ENCODE measurements at regions not wholly inside any gene's neighbourhood (a gene's known extent, or its start where the extent isn't known, plus 50 kb on each side); places are given as distances from the start of the nearest gene placed in this dataset.

DNA sequence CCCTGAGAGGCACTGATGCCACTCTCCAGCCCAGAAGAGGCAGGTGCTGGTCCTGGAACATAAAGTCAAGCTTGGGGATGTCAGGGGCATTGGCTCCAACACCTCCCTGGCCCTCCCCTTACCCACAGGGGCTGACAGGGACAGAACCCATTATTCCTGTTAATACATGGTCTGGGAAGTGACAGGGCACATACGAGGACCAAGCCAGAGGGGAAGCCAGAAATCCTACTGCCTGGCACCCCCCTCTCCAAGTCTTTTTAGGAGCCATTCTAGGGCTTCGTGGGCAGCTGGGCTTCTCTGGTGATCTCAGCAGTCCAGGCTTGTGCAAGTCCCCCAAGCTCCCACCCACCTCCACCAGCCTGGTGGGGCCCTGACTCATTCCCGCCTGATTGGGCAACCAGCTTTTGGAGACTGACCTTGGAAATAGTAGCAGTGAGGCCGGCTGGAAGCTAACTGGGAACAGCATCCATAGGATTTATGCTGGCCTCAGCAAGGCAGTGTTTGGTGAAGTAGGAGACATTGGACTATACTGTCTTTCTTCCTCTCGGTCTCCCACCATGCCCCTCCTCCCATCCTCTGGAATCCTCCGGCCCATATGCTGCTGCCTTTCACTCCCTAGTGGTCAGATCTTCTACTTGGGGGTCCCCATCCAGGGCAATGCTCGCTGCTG lies 86.4 kb upstream of the HK2 start:
- Mint-ChIP-seq H3K9me3 (no peaks in the 10 kb centered on the region), H3K4me3 (no peak overlapping the region), H3K27ac (no peak overlapping the region), H3K4me1 (ENCODE audit: low read depth) (no peaks in the 10 kb centered on the region), H3K27me3 (peaks cover 6% of the 10 kb centered on the region), H3K36me3 (ENCODE audit: low read depth) (no peaks in the 10 kb centered on the region)

GRCh38 chr2:74748665-74749064 lies 85.3 kb upstream of the HK2 start:
- Mint-ChIP-seq H3K9me3 (no peaks in the 10 kb centered on the region), H3K4me3 (no peak overlapping the region), H3K27me3 (peaks cover 4% of the 10 kb centered on the region)

GRCh38 chr2:74749432-74749831 lies 84.5 kb upstream of the HK2 start:
- H3K4me1 Mint-ChIP-seq (ENCODE audit: low read depth) = no peaks in the 10 kb centered on the region
- H3K27me3 Mint-ChIP-seq = peaks cover 4% of the 10 kb centered on the region
- H3K27ac Mint-ChIP-seq = no peak overlapping the region
- H3K4me3 Mint-ChIP-seq = no peak overlapping the region
- no peaks in the 10 kb centered on the region for H3K36me3 Mint-ChIP-seq (ENCODE audit: low read depth)
- H3K9me3 Mint-ChIP-seq = no peaks in the 10 kb centered on the region

More at GRCh38 chr2:74748665-74749064, 85.3 kb upstream of the HK2 start:
- H3K27ac Mint-ChIP-seq = no peak overlapping the region
- H3K4me1 Mint-ChIP-seq (ENCODE audit: low read depth) = no peaks in the 10 kb centered on the region
- H3K36me3 Mint-ChIP-seq (ENCODE audit: low read depth) = no peaks in the 10 kb centered on the region

DNA sequence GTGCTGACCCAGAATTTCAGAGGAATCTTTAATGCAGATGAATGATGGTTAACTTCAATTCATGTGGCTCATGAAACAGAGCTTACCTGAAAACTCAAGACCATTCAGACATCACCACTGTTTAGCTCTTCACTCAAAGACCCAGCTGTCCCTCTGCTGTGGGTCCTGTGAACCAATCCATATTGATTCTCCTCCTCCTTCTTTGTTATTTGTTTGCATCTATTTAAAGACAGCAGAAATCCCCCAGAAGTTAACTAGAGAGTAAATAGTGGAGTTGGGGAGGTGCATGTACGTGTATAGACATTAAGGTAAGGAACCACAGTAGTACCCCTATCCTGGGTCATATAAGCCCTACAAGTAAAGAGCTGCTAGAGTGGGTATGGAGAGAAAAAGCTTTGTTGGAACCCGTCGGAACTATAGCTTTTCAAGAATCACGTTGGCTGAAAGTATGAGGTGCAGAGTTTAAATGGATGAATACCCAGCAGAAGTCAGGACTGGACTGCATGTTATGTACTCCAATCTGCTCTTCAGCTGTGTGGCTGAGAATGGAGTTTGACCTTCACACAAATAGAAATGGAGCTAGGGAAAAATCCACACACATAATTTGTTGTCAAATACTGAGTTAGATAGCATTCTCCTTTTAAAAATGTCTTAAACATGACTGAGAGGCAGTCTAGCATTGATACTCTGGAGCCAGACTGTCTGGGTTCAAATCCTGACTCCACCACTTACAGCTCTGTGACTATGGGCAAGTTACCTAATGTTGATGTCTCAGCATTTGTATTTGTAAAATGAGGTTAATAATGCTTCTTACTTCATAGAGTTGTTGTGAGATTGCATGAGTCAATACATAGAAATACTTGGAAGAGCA lies 81.7 kb upstream of the HK2 start:
- Mint-ChIP-seq H3K27ac (no peak overlapping the region), H3K4me3 (no peak overlapping the region), H3K4me1 (ENCODE audit: low read depth) (peaks cover 3% of the 10 kb centered on the region), H3K9me3 (peaks cover 5% of the 10 kb centered on the region), H3K36me3 (ENCODE audit: low read depth) (peaks cover 5% of the 10 kb centered on the region), H3K27me3 (peaks cover 7% of the 10 kb centered on the region)

DNA sequence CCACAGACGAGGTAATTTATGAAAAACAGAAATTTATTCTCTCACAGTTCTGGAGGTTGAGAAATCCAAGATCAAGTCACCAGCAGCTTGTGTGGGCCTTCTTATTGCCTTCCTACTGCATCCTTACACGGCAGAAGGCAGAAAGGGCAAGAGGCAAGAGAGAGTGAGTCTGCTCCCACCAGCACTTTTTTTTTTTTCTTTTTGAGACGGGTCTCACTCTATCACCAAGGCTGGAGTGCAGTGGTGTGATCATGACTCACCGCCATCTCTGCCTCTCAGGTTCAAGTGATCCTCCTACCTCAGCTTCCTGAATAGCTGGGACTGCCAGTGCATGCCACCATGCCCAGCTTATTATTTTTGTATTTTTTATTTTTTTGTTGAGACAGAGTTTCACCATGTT lies 78.5 kb upstream of the HK2 start:
- Mint-ChIP-seq H3K4me1 (ENCODE audit: low read depth) (peaks cover 3% of the 10 kb centered on the region), H3K36me3 (ENCODE audit: low read depth) (peaks cover 5% of the 10 kb centered on the region), H3K4me3 (no peak overlapping the region), H3K9me3 (peaks cover 5% of the 10 kb centered on the region), H3K27ac (no peak overlapping the region), H3K27me3 (peaks cover 7% of the 10 kb centered on the region)

DNA sequence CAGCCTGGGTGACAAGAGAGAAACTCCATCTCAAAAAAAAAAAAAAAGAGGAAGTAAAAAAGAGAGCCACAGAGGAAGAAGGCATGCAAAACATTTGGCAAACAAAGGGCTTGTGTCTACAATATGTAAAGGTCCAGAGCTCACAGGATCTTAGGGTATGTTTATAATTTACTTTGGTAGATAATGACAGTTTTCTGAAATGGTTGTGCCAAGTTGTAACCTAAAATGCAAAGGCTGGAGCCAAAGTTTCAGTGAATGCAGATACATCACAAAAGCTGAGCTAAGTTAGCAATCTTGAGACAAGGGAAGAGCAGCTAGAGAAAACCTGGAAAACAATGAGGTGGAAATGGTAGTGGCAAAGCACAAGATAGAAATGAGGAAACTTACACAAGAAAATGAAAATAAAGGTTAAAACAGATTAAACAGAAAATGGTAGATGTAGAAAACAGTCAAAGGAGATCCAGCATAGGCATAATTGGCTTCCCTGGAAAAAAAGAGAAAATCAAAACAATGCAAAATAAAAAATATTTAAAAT lies 77.5 kb upstream of the HK2 start:
- no peak overlapping the region for H3K4me3 Mint-ChIP-seq
- H3K27me3 Mint-ChIP-seq = peaks cover 7% of the 10 kb centered on the region
- peaks cover 5% of the 10 kb centered on the region for H3K9me3 Mint-ChIP-seq
- H3K36me3 Mint-ChIP-seq (ENCODE audit: low read depth) = peaks cover 5% of the 10 kb centered on the region
- H3K27ac Mint-ChIP-seq = no peak overlapping the region
- peaks cover 3% of the 10 kb centered on the region for H3K4me1 Mint-ChIP-seq (ENCODE audit: low read depth)

GRCh38 chr2:74759986-74760385 lies 73.9 kb upstream of the HK2 start:
- Mint-ChIP-seq H3K27ac (no peak overlapping the region), H3K9me3 (peaks cover 5% of the 10 kb centered on the region), H3K4me1 (ENCODE audit: low read depth) (peaks cover 12% of the 10 kb centered on the region), H3K36me3 (ENCODE audit: low read depth) (peaks cover 5% of the 10 kb centered on the region), H3K27me3 (peaks cover 3% of the 10 kb centered on the region), H3K4me3 (no peak overlapping the region)

- Mint-ChIP-seq H3K27me3 (peaks cover 3% of the 10 kb centered on the region), H3K36me3 (ENCODE audit: low read depth) (peaks cover 5% of the 10 kb centered on the region), H3K4me1 (ENCODE audit: low read depth) (peaks cover 14% of the 10 kb centered on the region), H3K9me3 (peaks cover 5% of the 10 kb centered on the region), H3K27ac (no peak overlapping the region), H3K4me3 (no peak overlapping the region)
Measured at GRCh38 chr2:74760875-74761630, 72.9 kb upstream of the HK2 start.

GRCh38 chr2:74762789-74763188 lies 71.1 kb upstream of the HK2 start:
- H3K36me3 Mint-ChIP-seq (ENCODE audit: low read depth) = no peaks in the 10 kb centered on the region
- no peaks in the 10 kb centered on the region for H3K9me3 Mint-ChIP-seq
- H3K4me3 Mint-ChIP-seq = no peak overlapping the region
- no peak overlapping the region for H3K27ac Mint-ChIP-seq
- peaks cover 11% of the 10 kb centered on the region for H3K4me1 Mint-ChIP-seq (ENCODE audit: low read depth)
- H3K27me3 Mint-ChIP-seq = no peaks in the 10 kb centered on the region

GRCh38 chr2:74763962-74764428 lies 69.9 kb upstream of the HK2 start:
- Mint-ChIP-seq H3K4me1 (ENCODE audit: low read depth) (peaks cover 11% of the 10 kb centered on the region), H3K9me3 (no peaks in the 10 kb centered on the region), H3K27ac (no peak overlapping the region), H3K27me3 (no peaks in the 10 kb centered on the region), H3K36me3 (ENCODE audit: low read depth) (no peaks in the 10 kb centered on the region), H3K4me3 (no peak overlapping the region)

GRCh38 chr2:74764429-74765272 lies 69.3 kb upstream of the HK2 start:
- Mint-ChIP-seq H3K4me3 (no peak overlapping the region), H3K9me3 (no peaks in the 10 kb centered on the region), H3K27me3 (no peaks in the 10 kb centered on the region), H3K4me1 (ENCODE audit: low read depth) (peaks cover 11% of the 10 kb centered on the region), H3K27ac (no peak overlapping the region), H3K36me3 (ENCODE audit: low read depth) (no peaks in the 10 kb centered on the region)

GRCh38 chr2:74766780-74767179 lies 67.1 kb upstream of the HK2 start:
- Mint-ChIP-seq H3K27ac (no peak overlapping the region), H3K27me3 (no peaks in the 10 kb centered on the region), H3K36me3 (ENCODE audit: low read depth) (no peaks in the 10 kb centered on the region), H3K9me3 (no peaks in the 10 kb centered on the region), H3K4me1 (ENCODE audit: low read depth) (peaks cover 11% of the 10 kb centered on the region), H3K4me3 (no peak overlapping the region)

DNA sequence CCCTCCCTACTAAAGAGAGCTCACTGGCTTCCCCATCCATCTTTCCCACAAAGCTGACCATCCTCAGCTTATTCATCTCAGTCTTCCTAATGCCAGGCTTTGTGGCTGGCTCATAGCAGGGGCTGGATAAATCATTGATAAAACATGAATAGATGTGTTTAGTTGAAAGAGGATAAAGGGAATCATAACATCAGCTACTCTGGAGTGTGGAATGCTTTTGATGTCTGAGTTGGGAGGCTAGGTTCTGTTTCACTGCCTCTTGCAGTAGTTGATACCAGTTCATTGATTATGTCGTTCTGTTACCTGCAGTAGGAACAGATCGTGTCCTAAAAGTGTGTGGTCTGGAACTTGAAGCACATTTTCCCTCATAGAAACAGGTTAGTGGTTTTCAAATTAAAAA lies 66.3 kb upstream of the HK2 start:
- H3K27me3 Mint-ChIP-seq = no peaks in the 10 kb centered on the region
- H3K4me1 Mint-ChIP-seq (ENCODE audit: low read depth) = peaks cover 11% of the 10 kb centered on the region
- H3K27ac Mint-ChIP-seq = no peak overlapping the region
- no peaks in the 10 kb centered on the region for H3K9me3 Mint-ChIP-seq
- H3K4me3 Mint-ChIP-seq = no peak overlapping the region
- no peaks in the 10 kb centered on the region for H3K36me3 Mint-ChIP-seq (ENCODE audit: low read depth)

DNA sequence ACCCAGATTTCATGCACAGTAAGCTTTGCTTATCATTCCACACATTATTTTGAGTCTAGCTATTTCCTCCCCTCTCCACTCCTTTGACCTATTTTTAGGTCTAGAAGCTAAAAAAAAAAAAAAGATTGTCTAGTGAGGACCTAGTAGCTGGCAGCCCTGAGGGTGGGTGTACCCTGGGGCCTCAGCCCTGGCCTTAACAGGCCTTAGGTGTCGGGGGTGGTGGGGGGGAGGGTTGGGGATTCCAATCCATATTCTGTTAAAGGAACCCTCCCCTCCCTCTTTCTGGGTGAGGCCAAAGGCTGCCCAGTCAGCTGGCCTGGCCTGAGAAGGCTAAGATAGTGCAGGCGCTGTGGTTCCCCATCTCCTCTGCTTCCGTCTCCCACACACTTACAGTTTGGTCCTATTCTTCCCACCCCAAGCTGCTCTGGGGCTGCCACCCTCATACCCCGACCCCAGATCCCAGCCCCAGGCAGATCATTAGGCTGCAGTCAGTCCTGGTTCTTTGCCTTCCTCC lies 65.5 kb upstream of the HK2 start:
- Mint-ChIP-seq H3K27ac (no peak overlapping the region), H3K4me1 (ENCODE audit: low read depth) (peaks cover 11% of the 10 kb centered on the region), H3K27me3 (no peaks in the 10 kb centered on the region), H3K4me3 (no peak overlapping the region), H3K9me3 (no peaks in the 10 kb centered on the region), H3K36me3 (ENCODE audit: low read depth) (no peaks in the 10 kb centered on the region)
